Amniotic epithelial cell (primary cell): ENCODE measurements at regions not wholly inside any gene's neighbourhood (a gene's known extent, or its start where the extent isn't known, plus 50 kb on each side); places are given as distances from the start of the nearest gene placed in this dataset.

ENCODE experiments used
- DNase-seq: peaks from one replicate; pipeline ENCODE4 v3.0.0-alpha.2; 2010; ENCODE audit warnings: low read depth

- DNase-seq, result no peak
Measured at GRCh38 chr2:147363181-147363580, 481.6 kb upstream of the ACVR2A start.

GRCh38 chr2:147358375-147358774, 486.5 kb upstream of the ACVR2A start:
- DNase-seq, result no peak

GRCh38 chr2:147356157-147356556, 488.7 kb upstream of the ACVR2A start:
- DNase-seq, result no peak

- DNase-seq, result no peak
Measured at GRCh38 chr2:147355706-147356105, 489.1 kb upstream of the ACVR2A start.

- peak; percentile 75 for DNase-seq
Measured at GRCh38 chr2:147353072-147353381, 491.8 kb upstream of the ACVR2A start.

- DNase-seq, result no peak
Measured at GRCh38 chr2:147352264-147353071, 492.4 kb upstream of the ACVR2A start.

- no peak for DNase-seq
Measured at GRCh38 chr2:147351784-147352183, 493.0 kb upstream of the ACVR2A start.

- no peak for DNase-seq
Measured at GRCh38 chr2:147348931-147349555, 495.8 kb upstream of the ACVR2A start.

- no peak for DNase-seq
Measured at GRCh38 chr2:147346142-147346541, 498.7 kb upstream of the ACVR2A start.

GRCh38 chr2:147345246-147345645, 499.6 kb upstream of the ACVR2A start:
- peak; percentile 17 for DNase-seq

GRCh38 chr2:147342329-147342728, 502.5 kb upstream of the ACVR2A start:
- no peak for DNase-seq

- DNase-seq, result peak; percentile 63
Measured at GRCh38 chr2:147331790-147332419, 512.9 kb upstream of the ACVR2A start.

- DNase-seq, result no peak
Measured at GRCh38 chr2:147330925-147331324, 513.9 kb upstream of the ACVR2A start.

- no peak for DNase-seq
Measured at GRCh38 chr2:147327613-147328012, 517.2 kb upstream of the ACVR2A start.

GRCh38 chr2:147325990-147326389, 518.8 kb upstream of the ACVR2A start:
- no peak for DNase-seq

GRCh38 chr2:147320146-147320545, 524.7 kb upstream of the ACVR2A start:
- DNase-seq, result no peak

GRCh38 chr2:147311058-147311430, 533.8 kb upstream of the ACVR2A start:
- no peak for DNase-seq

- DNase-seq, result no peak
Measured at GRCh38 chr2:147310335-147311057, 534.3 kb upstream of the ACVR2A start.

- DNase-seq, result no peak
Measured at GRCh38 chr2:147297820-147298219, 547.0 kb upstream of the ACVR2A start.

- no peak for DNase-seq
Measured at GRCh38 chr2:147294825-147295392, 549.9 kb upstream of the ACVR2A start.

- no peak for DNase-seq
Measured at GRCh38 chr2:147293991-147294824, 550.6 kb upstream of the ACVR2A start.
